ENCODE measurements at regions not wholly inside any gene's neighbourhood (a gene's known extent, or its start where the extent isn't known, plus 50 kb on each side); places are given as distances from the start of the nearest gene placed in this dataset.

DNA sequence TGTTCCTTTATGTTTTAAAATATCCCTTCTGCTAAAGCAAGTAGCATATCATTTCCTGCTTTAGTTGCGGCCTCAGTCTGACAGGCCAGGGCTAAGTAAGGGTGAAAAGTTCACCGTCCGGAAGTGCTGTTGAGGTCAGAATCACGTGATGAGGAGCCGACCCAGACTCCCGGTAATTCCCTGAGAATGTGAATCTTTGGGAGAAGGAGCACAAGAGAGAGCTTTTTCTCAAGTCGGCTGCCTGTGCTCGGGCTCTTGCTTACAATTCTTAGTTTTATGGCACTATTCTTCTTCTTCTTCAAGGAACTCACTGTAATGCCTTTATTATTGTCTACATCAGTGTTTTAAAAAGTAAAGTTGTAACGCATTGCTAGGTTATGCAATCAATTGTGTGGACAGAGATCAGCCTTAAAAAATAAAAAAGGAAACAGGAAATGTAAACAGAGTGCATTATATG, 309.3 kb downstream of the PRL start:
- no peaks in the 10 kb centered on the region for H3K9me3 ChIP-seq (replicated peaks; ENCODE audit: control insufficient read depth, insufficient read depth, low read length)
- H3K27ac ChIP-seq (ENCODE audit: insufficient read depth, low read depth, low read length) = peak overlapping the region; percentile 88

More for the DNA sequence above, 309.3 kb downstream of the PRL start:
- no TSS peak for BruUV-seq (replicated peaks)
- Histone ChIP-seq H3K27me3 (ENCODE audit: control insufficient read depth in 2 of 2, insufficient read depth in 2 of 2, low read length in 2 of 2) (no peaks in the 10 kb centered on the region), H3K4me3 (replicated peaks in 1 of 3; ENCODE audit: insufficient read depth in 1 of 3, low read depth in 1 of 3, low read length in 3 of 3) (peak overlapping the region in 1 of 3 experiments; percentile 26), H3K36me3 (ENCODE audit: control insufficient read depth in 2 of 2, extremely low read depth in 1 of 2, insufficient read depth in 2 of 2, low read length in 2 of 2) (peaks cover 0 to 3% of the 10 kb centered on the region in 2 experiments), H3K9ac (replicated peaks; ENCODE audit: extremely low read depth, insufficient read depth, low read length) (peak overlapping the region; percentile 68), H3K79me2 (ENCODE audit: control insufficient read depth, insufficient read depth, low read length) (no peaks in the 10 kb centered on the region), H3K4me2 (ENCODE audit: insufficient read depth, low read length) (peak overlapping the region; percentile 75), H2AFZ (ENCODE audit: low read depth, low read length) (no peak overlapping the region), H4K20me1 (replicated peaks; ENCODE audit: control insufficient read depth, extremely low read depth, insufficient read depth, low read length) (no peaks in the 10 kb centered on the region), H3K9me1 (replicated peaks; ENCODE audit: control insufficient read depth, extremely low read depth, insufficient read depth, low read length) (no peaks in the 10 kb centered on the region), H3K4me1 (ENCODE audit: control insufficient read depth, extremely low read depth, insufficient read depth, low read length) (peaks cover 33% of the 10 kb centered on the region)
- no peak for TF ChIP-seq MAX (IDR thresholded peaks at IDR 0.05; ENCODE audit: insufficient read depth, insufficient read length)
- no peak for TF ChIP-seq CTCF (IDR thresholded peaks at IDR 0.05; ENCODE audit: extremely low read depth in 1 of 2, insufficient read depth in 1 of 2, low read depth in 1 of 2, low read length in 2 of 2)
- TF ChIP-seq POLR2AphosphoS5 (IDR thresholded peaks at IDR 0.05; ENCODE audit: insufficient read depth, low read depth, low read length) = peak; percentile 61
- TF ChIP-seq EZH2 (IDR thresholded peaks at IDR 0.05; ENCODE audit: borderline replicate concordance, low read depth, low read length, severe bottlenecking) = no peak
- TF ChIP-seq POLR2A (IDR thresholded peaks at IDR 0.05; ENCODE audit: low read depth, low read length) = peak; percentile 21
- TF ChIP-seq MYC (IDR thresholded peaks at IDR 0.05; ENCODE audit: low read depth, low read length) = no peak
- TF ChIP-seq GATA2 (IDR thresholded peaks at IDR 0.05; ENCODE audit: insufficient read depth, insufficient read length, low read depth, low read length) = peak; percentile 12
- peak; percentile 52 for TF ChIP-seq JUN (IDR thresholded peaks at IDR 0.05; ENCODE audit: borderline replicate concordance, insufficient read depth, insufficient read length, low read depth)
- TF ChIP-seq FOS (IDR thresholded peaks at IDR 0.05; ENCODE audit: borderline replicate concordance, insufficient read depth, low read length) = peak; percentile 37
- dilution Hi-C loops (cut with MboI; ENCODE audit: extremely low pct_ligation_motif_present, low sequenced_read_pairs) (no loop called here), intact Hi-C loops (cut with micrococcal nuclease) (loop anchor here (1.0 to 10.0 kb wide), 8 partner anchors 11 to 457 kb away; partner anchors contain the start of gene SOX4)
- POLR2A ChIA-PET = interaction anchor here (0.7 to 1.1 kb wide), 3 partner anchors 61 to 393 kb away, joined by 3 read pairs; no protein-coding TSS in a partner anchor
- CTCF ChIA-PET = interaction anchor here (0.6 to 1.4 kb wide), 4 partner anchors 10 to 394 kb away, joined by 3 read pairs; partner anchors contain the start of gene SOX4
- DNase-seq (ENCODE audit: low read depth, low spot score) = peak; percentile 96
- peak; percentile 95 for FAIRE-seq

Data from endothelial cell of umbilical vein (primary cell).